ENCODE measurements at regions not wholly inside any gene's neighbourhood (a gene's known extent, or its start where the extent isn't known, plus 50 kb on each side); places are given as distances from the start of the nearest gene placed in this dataset.

GRCh38 chr10:84693006-84693405 lies 364.6 kb downstream of the CCSER2 start:
- DNase-seq (ENCODE audit: low spot score) (no peak), ATAC-seq (no peak)
- Mint-ChIP-seq H3K27ac (no peak overlapping the region), H3K27me3 (ENCODE audit: low read depth) (peaks cover 4% of the 10 kb centered on the region; the same call in 1 of the 2 replicates), H3K9me3 (peaks cover 13% of the 10 kb centered on the region), H3K4me1 (no peaks in the 10 kb centered on the region), H3K36me3 (peaks cover 5% of the 10 kb centered on the region), H3K4me3 (no peak overlapping the region)
- CTCF ChIA-PET = interaction anchor here (0.7 to 1.3 kb wide), 3 partner anchors 23 to 79 kb away, joined by 3 to 4 read pairs (median 4); no protein-coding TSS in a partner anchor
- POLR2A ChIA-PET = no interaction called here
- TF ChIP-seq ATF2 (CRISPR knock-in tag; IDR thresholded peaks at IDR 0.05; ENCODE audit: borderline replicate concordance, low read depth) (no peak), ZNF423 (CRISPR knock-in tag; IDR thresholded peaks at IDR 0.05) (no peak), KAT7 (CRISPR knock-in tag; IDR thresholded peaks at IDR 0.05; ENCODE audit: borderline replicate concordance) (no peak), PREB (CRISPR knock-in tag; IDR thresholded peaks at IDR 0.05; ENCODE audit: borderline replicate concordance) (no peak), NFYB (CRISPR knock-in tag; conservative IDR thresholded peaks at IDR 0.05; ENCODE audit: low read depth) (no peak), ZNF232 (CRISPR knock-in tag; IDR thresholded peaks at IDR 0.05) (no peak), GABPB1 (CRISPR knock-in tag; IDR thresholded peaks at IDR 0.05) (no peak), JAZF1 (CRISPR knock-in tag; IDR thresholded peaks at IDR 0.05) (no peak), CREM (CRISPR knock-in tag; IDR thresholded peaks at IDR 0.05) (no peak), AFF4 (CRISPR knock-in tag; IDR thresholded peaks at IDR 0.05; ENCODE audit: borderline replicate concordance) (no peak), ERG (CRISPR knock-in tag; IDR thresholded peaks at IDR 0.05) (no peak), TP53 (CRISPR knock-in tag; IDR thresholded peaks at IDR 0.05) (no peak), ARID4B (CRISPR knock-in tag; IDR thresholded peaks at IDR 0.05; ENCODE audit: borderline replicate concordance) (no peak), NR1H2 (CRISPR knock-in tag; IDR thresholded peaks at IDR 0.05) (no peak), ELF4 (CRISPR knock-in tag; IDR thresholded peaks at IDR 0.05; ENCODE audit: low read depth) (no peak)

Measured in WTC11 (cell line).